SK-N-SH treated with all-trans-retinoic acid at 6 μM for 48 hours (cell line): ENCODE measurements at regions not wholly inside any gene's neighbourhood (a gene's known extent, or its start where the extent isn't known, plus 50 kb on each side); places are given as distances from the start of the nearest gene placed in this dataset.
A peak's percentile ranks its signal among the peaks of the same experiment; 100 is the strongest.
"Not testable (repeated sequence)": the region's sequence is repeated elsewhere in the genome, so short reads cannot be mapped to it uniquely, and the experiment has no call there.

Source experiments
- ATAC-seq: fragments of 200-7000 bp; cut with Tn5 transposase; 3 replicates; pipeline ENCODE4 v1.9.1; 2020; ENCODE audit warnings: mild to moderate bottlenecking, moderate library complexity
- ARNTL ChIP-seq: fragments of 450-650 bp; formaldehyde crosslinking; IDR thresholded peaks from 2 replicates; pipeline ENCODE4 v1.5.0; 2020; ENCODE audit warnings: low read depth, mild to moderate bottlenecking, moderate library complexity, borderline replicate concordance
- BACH2 ChIP-seq: fragments of 250-450 bp; sonication (Bioruptor Pico); IDR thresholded peaks from 2 replicates; pipeline ENCODE4 v1.9.0; 2021; ENCODE audit warnings: mild to moderate bottlenecking, borderline replicate concordance
- CREB5 ChIP-seq: fragments of 250-450 bp; sonication (Bioruptor Pico); IDR thresholded peaks from 2 replicates; pipeline ENCODE4 v1.5.1; 2020; ENCODE audit warnings: low read depth, mild to moderate bottlenecking, moderate library complexity
- CSDC2 ChIP-seq: fragments of 250-450 bp; sonication (Bioruptor Pico); IDR thresholded peaks from 2 replicates; pipeline ENCODE4 v1.5.0; 2020; ENCODE audit warnings: mild to moderate bottlenecking, moderate library complexity
- ESRRG ChIP-seq: fragments of 250-450 bp; sonication (Bioruptor Pico); IDR thresholded peaks from 2 replicates; pipeline ENCODE4 v1.6.1; 2021; ENCODE audit warnings: mild to moderate bottlenecking
- GLIS3 ChIP-seq: fragments of 250-450 bp; sonication (Bioruptor Pico); IDR thresholded peaks from 2 replicates; pipeline ENCODE4 v1.5.0; 2020; ENCODE audit warnings: mild to moderate bottlenecking, moderate library complexity
- ISL1 ChIP-seq: fragments of 250-450 bp; sonication (Bioruptor Pico); IDR thresholded peaks from 2 replicates; pipeline ENCODE4 v2.1.2; 2022; ENCODE audit warnings: mild to moderate bottlenecking, moderate library complexity
- OSR1 ChIP-seq: fragments of 250-450 bp; sonication (Bioruptor Pico); IDR thresholded peaks from 2 replicates; pipeline ENCODE4 v1.8.0; 2022; ENCODE audit warnings: moderate library complexity, mild to moderate bottlenecking, inconsistent platforms
- PATZ1 ChIP-seq: fragments of 250-450 bp; sonication (Bioruptor Pico); IDR thresholded peaks from 2 replicates; pipeline ENCODE4 v1.8.0; 2020; ENCODE audit warnings: mild to moderate bottlenecking, moderate library complexity, borderline replicate concordance
- POU6F1 ChIP-seq: fragments of 250-450 bp; sonication (Bioruptor Pico); IDR thresholded peaks from 2 replicates; pipeline ENCODE4 v1.8.0; 2021; ENCODE audit warnings: low read depth, mild to moderate bottlenecking, moderate library complexity, borderline replicate concordance
- PPARA ChIP-seq: fragments of 250-450 bp; sonication (Bioruptor Pico); IDR thresholded peaks from 2 replicates; pipeline ENCODE4 v1.5.0; 2020; ENCODE audit warnings: mild to moderate bottlenecking, borderline replicate concordance
- RARB ChIP-seq: fragments of 250-450 bp; sonication (Bioruptor Pico); IDR thresholded peaks from 2 replicates; pipeline ENCODE4 v1.8.0; 2021; ENCODE audit warnings: mild to moderate bottlenecking, moderate library complexity
- SNAI2 ChIP-seq: fragments of 250-450 bp; sonication (Bioruptor Pico); IDR thresholded peaks from 2 replicates; pipeline ENCODE4 v1.5.0; 2020; ENCODE audit warnings: mild to moderate bottlenecking, moderate library complexity
- TCF4 ChIP-seq: fragments of 250-450 bp; sonication (Bioruptor Pico); IDR thresholded peaks from 2 replicates; pipeline ENCODE4 v1.8.0; 2021; ENCODE audit warnings: mild to moderate bottlenecking, moderate library complexity, borderline replicate concordance
- TOX ChIP-seq: fragments of 250-450 bp; sonication (Bioruptor Pico); IDR thresholded peaks from 2 replicates; pipeline ENCODE4 v1.8.0; 2021; ENCODE audit warnings: mild to moderate bottlenecking, moderate library complexity, borderline replicate concordance
- ZC3H10 ChIP-seq: fragments of 250-450 bp; sonication (Bioruptor Pico); IDR thresholded peaks from 2 replicates; pipeline ENCODE4 v1.5.1; 2021; ENCODE audit warnings: mild to moderate bottlenecking, moderate library complexity
- ZFP3 ChIP-seq: fragments of 250-450 bp; sonication (Bioruptor Pico); IDR thresholded peaks from 2 replicates; pipeline ENCODE4 v1.5.0; 2020; ENCODE audit warnings: mild to moderate bottlenecking, moderate library complexity
- ZFP30 ChIP-seq: fragments of 450-650 bp; formaldehyde crosslinking; IDR thresholded peaks from 2 replicates; pipeline ENCODE4 v1.5.0; 2022; ENCODE audit warnings: mild to moderate bottlenecking, moderate library complexity
- ZNF565 ChIP-seq: fragments of 450-650 bp; formaldehyde crosslinking; conservative IDR thresholded peaks from 2 replicates; pipeline ENCODE4 v1.5.0; 2020; ENCODE audit warnings: low read depth, mild to moderate bottlenecking, moderate library complexity
- ZNF70 ChIP-seq: fragments of 450-650 bp; formaldehyde crosslinking; IDR thresholded peaks from 2 replicates; pipeline ENCODE4 v1.5.0; 2020; ENCODE audit warnings: mild to moderate bottlenecking, moderate library complexity
- ZNF8 ChIP-seq: fragments of 450-650 bp; formaldehyde crosslinking; IDR thresholded peaks from 2 replicates; pipeline ENCODE4 v1.5.0; 2020; ENCODE audit warnings: mild to moderate bottlenecking, moderate library complexity
- TF ChIP-seq, protein P1 (sequence below): fragments of 250-450 bp; sonication (Bioruptor Pico); IDR thresholded peaks from 2 replicates; pipeline ENCODE4 v1.5.0; 2020; ENCODE audit warnings: mild to moderate bottlenecking, moderate library complexity
- TF ChIP-seq, protein P2 (sequence below): fragments of 250-450 bp; sonication (Bioruptor Pico); IDR thresholded peaks from 2 replicates; pipeline ENCODE4 v1.5.1; 2021; ENCODE audit warnings: mild to moderate bottlenecking, moderate library complexity

DNA sequence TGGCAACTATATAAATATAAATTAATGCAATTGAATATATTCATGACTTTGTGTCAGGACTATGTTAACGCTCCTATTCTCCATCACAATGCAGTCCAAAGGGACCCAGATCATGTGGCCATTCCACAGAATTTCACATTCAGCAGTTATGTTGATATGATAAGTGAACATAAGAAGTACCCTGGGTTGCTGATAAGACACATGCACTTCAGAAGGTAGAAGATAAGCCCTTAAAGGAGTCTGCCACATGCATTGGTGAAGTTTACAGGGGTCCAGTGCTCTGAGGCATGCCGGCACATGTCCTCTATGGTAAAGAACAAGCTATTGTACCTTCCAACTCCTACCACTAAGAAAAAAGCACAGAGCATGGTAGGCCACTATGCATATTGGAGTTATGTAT is 76.4 kb downstream of the PHAX start:
- TF ChIP-seq ZFP30 (CRISPR knock-in tag), result no peak
- no peak for TF ChIP-seq ARNTL (CRISPR knock-in tag)
- no peak for ATAC-seq

DNA sequence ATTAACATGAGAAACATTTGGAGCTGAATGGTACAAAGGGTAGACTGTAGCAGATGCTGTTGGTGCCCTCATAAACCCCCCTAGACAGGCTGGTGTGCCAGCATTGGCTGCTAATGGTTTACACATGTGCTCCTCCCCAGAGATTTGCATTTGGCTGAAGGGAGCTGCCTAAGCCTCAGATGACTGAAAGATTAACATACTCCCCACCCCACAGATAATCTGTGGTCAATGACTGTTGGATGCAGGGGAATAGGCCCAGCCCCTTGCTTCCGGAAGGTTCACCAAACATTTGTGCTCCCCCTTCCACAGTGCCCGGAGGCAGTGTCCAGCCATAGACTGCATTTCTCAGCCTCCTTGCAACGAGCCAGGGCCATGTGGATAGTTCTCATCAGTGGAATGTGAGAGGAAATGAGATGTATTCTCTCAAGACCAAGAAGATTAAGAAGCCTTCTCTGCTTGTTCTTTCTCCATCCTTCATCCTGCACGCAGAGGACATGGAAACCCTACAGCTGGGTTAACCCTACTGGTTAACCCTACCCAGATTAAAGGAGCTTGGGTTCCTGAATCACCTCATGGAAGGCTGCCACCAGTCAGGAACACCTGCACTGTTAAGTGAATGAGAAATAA is 79.6 kb downstream of the PHAX start:
- TF ChIP-seq PPARA (CRISPR knock-in tag), result no peak
- TF ChIP-seq TCF4, result peak; percentile 20; the same call in 1 of the 2 replicates
- ATAC-seq, result peak; percentile 83

DNA sequence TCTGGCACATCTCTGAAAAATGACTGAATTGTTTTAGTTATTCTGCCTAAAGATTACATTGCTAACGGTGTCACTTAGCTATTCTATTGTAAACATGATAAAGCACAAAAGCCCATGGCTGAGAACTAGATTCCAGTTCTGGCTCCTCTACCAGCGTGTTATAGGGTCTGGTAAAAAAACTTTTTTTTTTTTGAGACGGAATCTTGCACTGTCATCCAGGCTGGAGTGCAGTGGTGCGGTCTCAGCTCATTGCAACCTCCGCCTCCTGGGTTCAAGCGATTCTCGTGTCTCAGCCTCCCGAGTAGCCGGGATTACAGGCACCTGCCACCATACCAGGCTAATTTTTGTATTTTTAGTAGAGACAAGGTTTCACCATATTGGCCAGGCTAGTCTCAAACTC is 80.6 kb downstream of the PHAX start:
- ATAC-seq, result not testable (repeated sequence)

- peak; percentile 10; the same call in 1 of the 3 replicates for ATAC-seq
- TF ChIP-seq, protein P1, sequence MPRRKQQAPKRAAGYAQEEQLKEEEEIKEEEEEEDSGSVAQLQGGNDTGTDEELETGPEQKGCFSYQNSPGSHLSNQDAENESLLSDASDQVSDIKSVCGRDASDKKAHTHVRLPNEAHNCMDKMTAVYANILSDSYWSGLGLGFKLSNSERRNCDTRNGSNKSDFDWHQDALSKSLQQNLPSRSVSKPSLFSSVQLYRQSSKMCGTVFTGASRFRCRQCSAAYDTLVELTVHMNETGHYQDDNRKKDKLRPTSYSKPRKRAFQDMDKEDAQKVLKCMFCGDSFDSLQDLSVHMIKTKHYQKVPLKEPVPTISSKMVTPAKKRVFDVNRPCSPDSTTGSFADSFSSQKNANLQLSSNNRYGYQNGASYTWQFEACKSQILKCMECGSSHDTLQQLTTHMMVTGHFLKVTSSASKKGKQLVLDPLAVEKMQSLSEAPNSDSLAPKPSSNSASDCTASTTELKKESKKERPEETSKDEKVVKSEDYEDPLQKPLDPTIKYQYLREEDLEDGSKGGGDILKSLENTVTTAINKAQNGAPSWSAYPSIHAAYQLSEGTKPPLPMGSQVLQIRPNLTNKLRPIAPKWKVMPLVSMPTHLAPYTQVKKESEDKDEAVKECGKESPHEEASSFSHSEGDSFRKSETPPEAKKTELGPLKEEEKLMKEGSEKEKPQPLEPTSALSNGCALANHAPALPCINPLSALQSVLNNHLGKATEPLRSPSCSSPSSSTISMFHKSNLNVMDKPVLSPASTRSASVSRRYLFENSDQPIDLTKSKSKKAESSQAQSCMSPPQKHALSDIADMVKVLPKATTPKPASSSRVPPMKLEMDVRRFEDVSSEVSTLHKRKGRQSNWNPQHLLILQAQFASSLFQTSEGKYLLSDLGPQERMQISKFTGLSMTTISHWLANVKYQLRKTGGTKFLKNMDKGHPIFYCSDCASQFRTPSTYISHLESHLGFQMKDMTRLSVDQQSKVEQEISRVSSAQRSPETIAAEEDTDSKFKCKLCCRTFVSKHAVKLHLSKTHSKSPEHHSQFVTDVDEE, result no peak
- TF ChIP-seq BACH2 (CRISPR knock-in tag), result no peak
- peak; percentile 61 for TF ChIP-seq CREB5 (CRISPR knock-in tag)
- no peak for TF ChIP-seq ARNTL (CRISPR knock-in tag)
- TF ChIP-seq PPARA (CRISPR knock-in tag), result no peak
- TF ChIP-seq, protein P2, sequence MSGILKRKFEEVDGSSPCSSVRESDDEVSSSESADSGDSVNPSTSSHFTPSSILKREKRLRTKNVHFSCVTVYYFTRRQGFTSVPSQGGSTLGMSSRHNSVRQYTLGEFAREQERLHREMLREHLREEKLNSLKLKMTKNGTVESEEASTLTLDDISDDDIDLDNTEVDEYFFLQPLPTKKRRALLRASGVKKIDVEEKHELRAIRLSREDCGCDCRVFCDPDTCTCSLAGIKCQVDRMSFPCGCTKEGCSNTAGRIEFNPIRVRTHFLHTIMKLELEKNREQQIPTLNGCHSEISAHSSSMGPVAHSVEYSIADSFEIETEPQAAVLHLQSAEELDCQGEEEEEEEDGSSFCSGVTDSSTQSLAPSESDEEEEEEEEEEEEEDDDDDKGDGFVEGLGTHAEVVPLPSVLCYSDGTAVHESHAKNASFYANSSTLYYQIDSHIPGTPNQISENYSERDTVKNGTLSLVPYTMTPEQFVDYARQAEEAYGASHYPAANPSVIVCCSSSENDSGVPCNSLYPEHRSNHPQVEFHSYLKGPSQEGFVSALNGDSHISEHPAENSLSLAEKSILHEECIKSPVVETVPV (CRISPR knock-in tag), result peak; percentile 73
- peak; percentile 86; the same call in 1 of the 2 replicates for TF ChIP-seq PATZ1 (CRISPR knock-in tag)
- TF ChIP-seq TOX (CRISPR knock-in tag), result no peak
- TF ChIP-seq GLIS3, result 0 out of 2 replicates have a peak, but pooled peaks have one; percentile 15
- TF ChIP-seq ZC3H10 (CRISPR knock-in tag), result peak; percentile 79
- TF ChIP-seq ZNF565, result no peak
- peak; percentile 52; the same call in 1 of the 2 replicates for TF ChIP-seq CSDC2 (CRISPR knock-in tag)
- TF ChIP-seq ZFP30 (CRISPR knock-in tag), result no peak
- TF ChIP-seq OSR1, result no peak
- no peak for TF ChIP-seq ESRRG
- no peak for TF ChIP-seq ZNF70
- TF ChIP-seq ZFP3 (CRISPR knock-in tag), result peak; percentile 68
- TF ChIP-seq ISL1 (CRISPR knock-in tag), result peak; percentile 96
- TF ChIP-seq POU6F1 (CRISPR knock-in tag), result no peak; the same call in 1 of the 2 replicates
- TF ChIP-seq SNAI2, result peak; percentile 84; the same call in 1 of the 2 replicates
- no peak for TF ChIP-seq RARB (CRISPR knock-in tag)
- TF ChIP-seq ZNF8 (CRISPR knock-in tag), result no peak
- TF ChIP-seq TCF4, result peak; percentile 49; the same call in 1 of the 2 replicates
Observed at GRCh38 chr5:126681970-126682369, 81.2 kb downstream of the PHAX start.
